ENCODE measurements at regions not wholly inside any gene's neighbourhood (a gene's known extent, or its start where the extent isn't known, plus 50 kb on each side); places are given as distances from the start of the nearest gene placed in this dataset.
"Not testable (repeated sequence)": the region's sequence is repeated elsewhere in the genome, so short reads cannot be mapped to it uniquely, and the experiment has no call there.

DNA sequence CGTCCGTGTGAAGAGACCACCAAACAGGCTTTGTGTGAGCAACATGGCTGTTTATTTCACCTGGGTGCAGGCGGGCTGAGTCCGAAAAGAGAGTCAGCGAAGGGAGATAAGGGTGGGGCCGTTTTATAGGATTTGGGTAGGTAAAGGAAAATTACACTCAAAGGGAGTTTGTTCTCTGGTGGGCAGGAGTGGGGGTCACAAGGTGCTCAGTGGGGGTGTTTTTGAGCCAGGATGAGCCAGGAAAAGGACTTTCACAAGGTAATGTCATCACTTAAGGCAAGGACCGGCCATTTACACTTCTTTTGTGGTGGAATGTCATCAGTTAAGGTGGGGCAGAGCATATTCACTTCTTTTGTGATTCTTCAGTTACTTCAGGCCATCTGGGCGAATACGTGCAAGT is 488.7 kb upstream of the ZP4 start:
- H3K36me3 ChIP-seq (ENCODE audit: control insufficient read depth, insufficient read depth, low read length); DNase-seq (ENCODE audit: low read depth in 4 of 6, low spot score in 6 of 6); H3K9me3 ChIP-seq (ENCODE audit: control insufficient read depth, insufficient read depth, low read length); H3K27ac ChIP-seq (ENCODE audit: low read depth, low read length); H3K4me3 ChIP-seq (ENCODE audit: low read depth, low read length); H3K27me3 ChIP-seq (ENCODE audit: control insufficient read depth, insufficient read depth, low read length); H3K4me1 ChIP-seq (ENCODE audit: control insufficient read depth, insufficient read depth, low read length): not testable (repeated sequence)
- WGBS (ENCODE audit: insufficient coverage): 94% methylated on average over 3 of the region's 9 CpGs

DNA sequence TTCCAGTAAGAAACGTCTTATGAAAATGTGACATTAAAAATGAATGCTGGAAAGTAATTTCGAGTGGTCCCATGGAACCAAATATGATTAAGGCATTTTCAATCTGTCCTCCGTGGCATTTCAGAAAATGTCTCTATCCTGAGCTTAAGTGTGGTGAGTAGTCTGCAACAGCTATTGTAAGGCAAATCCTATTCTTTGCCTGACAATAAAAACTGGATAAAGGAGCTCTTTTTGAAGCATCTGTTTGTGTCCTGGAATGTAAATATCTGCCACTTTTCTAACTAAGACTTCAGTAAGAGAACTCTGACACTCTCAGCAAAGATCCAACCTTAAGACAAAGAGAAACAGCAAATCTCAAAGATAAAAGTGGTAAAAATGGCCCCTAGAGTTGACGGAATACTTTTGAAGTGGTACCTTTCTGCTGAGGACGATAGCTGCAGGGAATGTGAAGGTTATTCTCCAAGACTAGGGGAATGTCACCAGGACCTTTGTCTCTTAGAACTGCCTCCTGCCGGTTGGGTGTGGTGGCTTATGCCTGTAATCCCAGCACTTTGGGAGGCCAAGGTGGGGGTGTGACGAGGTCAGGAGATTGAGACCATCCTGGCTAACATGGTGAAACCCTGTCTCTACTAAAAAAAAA is 486.7 kb upstream of the ZP4 start:
- H3K4me3 ChIP-seq (ENCODE audit: low read depth, low read length): no peak overlapping the region
- no peaks in the 10 kb centered on the region for H3K27me3 ChIP-seq (ENCODE audit: control insufficient read depth, insufficient read depth, low read length)
- H3K9me3 ChIP-seq (ENCODE audit: control insufficient read depth, insufficient read depth, low read length): no peaks in the 10 kb centered on the region
- H3K4me1 ChIP-seq (ENCODE audit: control insufficient read depth, insufficient read depth, low read length): no peaks in the 10 kb centered on the region
- no peak for DNase-seq (ENCODE audit: low read depth in 4 of 6, low spot score in 6 of 6)
- H3K27ac ChIP-seq (ENCODE audit: low read depth, low read length): no peak overlapping the region
- WGBS (ENCODE audit: insufficient coverage): 74% methylated on average over 3 of the region's 7 CpGs
- H3K36me3 ChIP-seq (ENCODE audit: control insufficient read depth, insufficient read depth, low read length): no peaks in the 10 kb centered on the region

DNA sequence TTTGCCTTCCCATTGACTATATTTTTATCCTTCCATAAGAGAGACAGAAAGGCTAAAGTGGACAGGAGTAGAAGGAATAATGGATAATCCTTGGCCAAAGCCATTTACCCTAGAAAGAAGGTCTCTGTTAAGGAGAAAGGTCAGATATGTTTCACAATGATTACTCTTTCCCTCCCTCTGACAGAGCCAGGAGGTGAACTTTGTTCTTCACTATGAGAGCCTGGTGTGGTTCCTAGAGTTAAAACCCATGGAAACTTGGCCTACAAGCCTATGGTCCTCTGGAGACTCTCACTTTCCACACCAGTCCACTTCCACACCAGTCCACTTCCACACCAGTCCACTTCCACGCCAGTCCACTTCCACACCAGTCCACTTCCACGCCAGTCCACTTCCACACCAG is 479.9 kb upstream of the ZP4 start:
- Histone ChIP-seq H3K27me3 (ENCODE audit: control insufficient read depth, insufficient read depth, low read length) (no peaks in the 10 kb centered on the region), H3K4me1 (ENCODE audit: control insufficient read depth, insufficient read depth, low read length) (no peaks in the 10 kb centered on the region), H3K9me3 (ENCODE audit: control insufficient read depth, insufficient read depth, low read length) (no peaks in the 10 kb centered on the region), H3K4me3 (ENCODE audit: low read depth, low read length) (no peak overlapping the region), H3K36me3 (ENCODE audit: control insufficient read depth, insufficient read depth, low read length) (no peaks in the 10 kb centered on the region), H3K27ac (ENCODE audit: low read depth, low read length) (no peak overlapping the region)
- 94% methylated on average over 2 of the region's 2 CpGs for WGBS (ENCODE audit: insufficient coverage)
- DNase-seq (ENCODE audit: low read depth in 4 of 6, low spot score in 6 of 6): no peak

DNA sequence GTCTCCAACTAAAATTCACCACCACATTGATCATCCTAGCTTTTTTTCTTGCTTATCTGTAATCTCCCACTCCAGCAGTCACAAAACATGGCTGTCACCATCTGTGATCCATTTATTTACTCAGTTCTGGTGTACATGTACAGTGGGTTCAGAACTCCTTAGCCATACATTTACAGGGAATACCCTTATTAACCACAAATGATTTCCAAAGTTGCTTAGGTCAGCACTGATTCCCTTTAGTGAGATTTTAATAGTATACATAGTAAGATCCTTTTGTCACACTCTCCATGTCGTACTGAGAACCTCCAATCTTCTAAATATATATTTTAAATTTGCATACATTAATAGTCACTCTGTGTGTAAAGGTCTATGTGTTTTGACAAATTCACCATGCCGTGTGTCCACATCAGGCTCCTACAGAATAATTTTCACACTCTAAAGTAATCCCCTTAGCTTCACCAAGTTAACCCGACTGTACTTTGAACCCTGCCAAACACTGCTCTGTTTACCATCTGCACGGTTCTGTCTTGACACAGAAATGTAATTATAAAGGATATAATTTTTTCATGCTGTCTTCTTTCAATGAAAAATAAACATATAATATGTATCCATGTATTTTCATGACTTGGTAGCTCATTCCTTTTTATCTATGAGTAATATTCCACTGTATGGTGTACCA is 473.6 kb upstream of the ZP4 start:
- Histone ChIP-seq H3K4me1 (ENCODE audit: control insufficient read depth, insufficient read depth, low read length) (no peaks in the 10 kb centered on the region), H3K27me3 (ENCODE audit: control insufficient read depth, insufficient read depth, low read length) (no peaks in the 10 kb centered on the region), H3K36me3 (ENCODE audit: control insufficient read depth, insufficient read depth, low read length) (no peaks in the 10 kb centered on the region), H3K9me3 (ENCODE audit: control insufficient read depth, insufficient read depth, low read length) (no peaks in the 10 kb centered on the region), H3K27ac (ENCODE audit: low read depth, low read length) (no peak overlapping the region), H3K4me3 (ENCODE audit: low read depth, low read length) (no peak overlapping the region)
- no peak for DNase-seq (ENCODE audit: low read depth in 4 of 6, low spot score in 6 of 6)
- no CpG with 5 or more reads among the region's 4 CpGs for WGBS (ENCODE audit: insufficient coverage)

DNA sequence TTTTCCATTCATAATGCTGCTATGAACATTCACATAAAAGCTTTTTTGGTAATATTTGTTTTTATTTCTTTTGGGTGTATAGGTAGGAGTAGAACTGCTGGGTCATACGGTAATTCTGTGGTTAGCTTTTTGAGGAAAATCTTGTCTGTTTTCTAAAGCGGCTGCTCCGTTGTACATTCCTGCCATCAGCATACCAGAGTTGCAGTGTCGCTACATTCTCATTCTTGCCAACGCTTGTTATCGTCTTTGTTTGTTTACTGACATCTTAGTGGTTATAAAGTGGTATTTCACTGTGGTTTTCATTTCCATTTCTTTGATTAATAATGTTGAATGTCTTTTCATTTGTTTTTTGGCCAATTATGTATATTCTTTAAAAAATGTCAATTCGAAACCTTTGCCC is 469.8 kb upstream of the ZP4 start:
- H3K27me3 ChIP-seq (ENCODE audit: control insufficient read depth, insufficient read depth, low read length): no peaks in the 10 kb centered on the region
- no peaks in the 10 kb centered on the region for H3K4me1 ChIP-seq (ENCODE audit: control insufficient read depth, insufficient read depth, low read length)
- H3K27ac ChIP-seq (ENCODE audit: low read depth, low read length): no peak overlapping the region
- DNase-seq (ENCODE audit: low read depth in 4 of 6, low spot score in 6 of 6): no peak
- no peaks in the 10 kb centered on the region for H3K36me3 ChIP-seq (ENCODE audit: control insufficient read depth, insufficient read depth, low read length)
- 100% methylated on average over 1 of the region's 7 CpGs for WGBS (ENCODE audit: insufficient coverage)
- no peak overlapping the region for H3K4me3 ChIP-seq (ENCODE audit: low read depth, low read length)
- H3K9me3 ChIP-seq (ENCODE audit: control insufficient read depth, insufficient read depth, low read length): no peaks in the 10 kb centered on the region

DNA sequence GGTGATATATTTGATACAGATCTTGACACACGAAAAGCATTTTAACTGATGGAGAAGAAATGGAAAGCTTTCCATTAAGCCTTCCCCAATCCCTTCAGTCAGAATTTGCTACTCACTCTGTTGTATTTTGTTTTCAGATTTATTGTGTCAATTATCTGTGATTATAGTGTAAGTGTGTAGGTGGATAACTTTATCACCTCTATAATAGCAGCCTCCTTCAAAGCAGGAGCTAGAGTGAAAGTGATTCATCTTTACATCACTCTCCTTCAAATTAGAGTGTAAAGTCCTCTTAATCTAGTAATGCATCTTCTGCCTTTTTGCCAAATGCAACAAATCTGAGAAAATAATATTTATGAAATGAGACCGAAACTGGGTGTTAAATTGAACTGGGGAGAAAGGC is 459.7 kb upstream of the ZP4 start:
- no peaks in the 10 kb centered on the region for H3K36me3 ChIP-seq (ENCODE audit: control insufficient read depth, insufficient read depth, low read length)
- H3K27me3 ChIP-seq (ENCODE audit: control insufficient read depth, insufficient read depth, low read length): no peaks in the 10 kb centered on the region
- no peak overlapping the region for H3K4me3 ChIP-seq (ENCODE audit: low read depth, low read length)
- no peaks in the 10 kb centered on the region for H3K4me1 ChIP-seq (ENCODE audit: control insufficient read depth, insufficient read depth, low read length)
- DNase-seq (ENCODE audit: low read depth in 4 of 6, low spot score in 6 of 6): no peak
- H3K27ac ChIP-seq (ENCODE audit: low read depth, low read length): no peak overlapping the region
- H3K9me3 ChIP-seq (ENCODE audit: control insufficient read depth, insufficient read depth, low read length): no peaks in the 10 kb centered on the region
- WGBS (ENCODE audit: insufficient coverage): no CpG with 5 or more reads among the region's 2 CpGs

DNA sequence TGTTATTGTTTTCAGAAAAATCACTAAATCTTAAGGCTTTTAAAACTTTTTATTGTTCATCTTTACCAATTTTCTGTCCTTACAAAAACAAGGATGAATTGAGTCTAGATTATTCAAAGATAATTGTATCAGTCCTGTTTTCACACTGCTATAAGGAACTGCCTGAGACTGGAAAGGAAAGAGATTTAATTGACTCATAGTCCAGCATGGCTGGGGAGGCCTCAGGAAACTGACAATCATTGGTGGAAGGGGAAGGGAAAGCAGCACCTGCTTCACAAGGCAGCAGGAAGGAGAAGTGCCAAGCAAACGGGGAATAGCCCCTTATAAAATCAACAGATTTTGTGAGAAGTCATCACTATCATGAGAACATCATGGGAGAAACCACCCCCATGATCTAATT is 455.6 kb upstream of the ZP4 start:
- no peaks in the 10 kb centered on the region for H3K9me3 ChIP-seq (ENCODE audit: control insufficient read depth, insufficient read depth, low read length)
- no peaks in the 10 kb centered on the region for H3K4me1 ChIP-seq (ENCODE audit: control insufficient read depth, insufficient read depth, low read length)
- no peak overlapping the region for H3K27ac ChIP-seq (ENCODE audit: low read depth, low read length)
- no peaks in the 10 kb centered on the region for H3K27me3 ChIP-seq (ENCODE audit: control insufficient read depth, insufficient read depth, low read length)
- H3K36me3 ChIP-seq (ENCODE audit: control insufficient read depth, insufficient read depth, low read length): no peaks in the 10 kb centered on the region
- DNase-seq (ENCODE audit: low read depth in 4 of 6, low spot score in 6 of 6): no peak
- no peak overlapping the region for H3K4me3 ChIP-seq (ENCODE audit: low read depth, low read length)
- WGBS (ENCODE audit: insufficient coverage): no CpG with 5 or more reads among the region's 1 CpG

DNA sequence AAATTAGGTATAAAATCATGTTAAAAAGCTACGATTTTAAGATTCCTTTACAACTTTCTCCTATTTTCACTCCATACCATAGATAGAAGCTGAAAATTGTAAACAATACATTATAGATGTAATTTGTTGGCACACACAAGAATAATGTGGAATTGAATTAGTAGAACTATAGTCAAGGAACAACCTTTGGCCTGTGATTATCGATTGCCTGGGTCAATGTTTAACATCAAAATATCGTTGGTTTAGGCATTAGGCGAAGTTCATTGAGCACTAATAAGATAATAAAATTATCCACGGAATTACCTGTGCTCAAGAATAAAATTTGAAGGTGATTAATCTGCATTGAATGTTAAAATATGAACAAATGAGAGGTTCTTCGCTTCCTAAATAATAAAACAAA is 455.1 kb upstream of the ZP4 start:
- Histone ChIP-seq H3K36me3 (ENCODE audit: control insufficient read depth, insufficient read depth, low read length) (no peaks in the 10 kb centered on the region), H3K27ac (ENCODE audit: low read depth, low read length) (no peak overlapping the region), H3K4me3 (ENCODE audit: low read depth, low read length) (no peak overlapping the region), H3K9me3 (ENCODE audit: control insufficient read depth, insufficient read depth, low read length) (no peaks in the 10 kb centered on the region), H3K4me1 (ENCODE audit: control insufficient read depth, insufficient read depth, low read length) (no peaks in the 10 kb centered on the region), H3K27me3 (ENCODE audit: control insufficient read depth, insufficient read depth, low read length) (no peaks in the 10 kb centered on the region)
- DNase-seq (ENCODE audit: low read depth in 4 of 6, low spot score in 6 of 6): no peak
- WGBS (ENCODE audit: insufficient coverage): 100% methylated on average over 1 of the region's 6 CpGs

DNA sequence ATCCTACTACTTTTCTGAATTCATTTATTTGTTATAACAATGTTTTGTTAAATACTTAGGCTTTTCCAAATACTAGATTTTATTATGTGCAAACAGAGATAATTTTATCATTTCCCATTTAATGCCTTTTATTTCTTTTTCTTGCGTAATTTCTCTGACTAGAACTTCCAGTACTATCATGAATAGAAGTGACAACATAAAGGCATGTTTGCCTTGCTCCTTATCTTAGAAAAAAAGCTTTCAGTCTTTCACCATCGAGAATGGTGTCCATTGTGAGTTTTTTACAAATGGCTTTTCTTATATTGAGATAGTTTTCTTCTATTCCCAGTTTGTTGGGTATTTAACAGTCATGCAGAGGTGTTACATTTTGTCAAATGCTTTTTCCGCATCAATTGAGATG is 453.1 kb upstream of the ZP4 start:
- no peaks in the 10 kb centered on the region for H3K9me3 ChIP-seq (ENCODE audit: control insufficient read depth, insufficient read depth, low read length)
- no peaks in the 10 kb centered on the region for H3K27me3 ChIP-seq (ENCODE audit: control insufficient read depth, insufficient read depth, low read length)
- H3K4me1 ChIP-seq (ENCODE audit: control insufficient read depth, insufficient read depth, low read length): no peaks in the 10 kb centered on the region
- H3K36me3 ChIP-seq (ENCODE audit: control insufficient read depth, insufficient read depth, low read length): no peaks in the 10 kb centered on the region
- DNase-seq (ENCODE audit: low read depth in 4 of 6, low spot score in 6 of 6): no peak
- no CpG with 5 or more reads among the region's 3 CpGs for WGBS (ENCODE audit: insufficient coverage)
- H3K4me3 ChIP-seq (ENCODE audit: low read depth, low read length): no peak overlapping the region
- no peak overlapping the region for H3K27ac ChIP-seq (ENCODE audit: low read depth, low read length)

DNA sequence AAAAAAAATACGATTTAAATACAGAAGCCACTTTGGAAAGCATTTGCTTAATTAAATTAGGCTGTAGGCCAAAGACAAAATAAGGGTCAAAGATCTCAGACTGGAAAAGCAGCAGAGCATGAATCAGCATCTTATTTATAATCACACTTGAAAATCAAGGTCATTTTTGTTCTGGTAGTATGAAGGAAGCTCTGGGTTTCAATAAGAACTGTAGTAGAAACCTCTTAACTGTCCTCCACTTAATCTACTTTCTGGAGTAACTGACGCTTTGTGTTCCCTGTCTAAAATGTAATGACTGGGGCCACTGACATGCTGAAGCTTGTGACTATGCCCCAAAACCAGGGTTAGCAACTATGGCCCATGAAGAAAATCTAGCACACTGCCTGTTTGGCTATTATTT is 450.7 kb upstream of the ZP4 start:
- WGBS (ENCODE audit: insufficient coverage): 100% methylated on average over 1 of the region's 2 CpGs

More for the DNA sequence above, 450.7 kb upstream of the ZP4 start:
- no peaks in the 10 kb centered on the region for H3K27me3 ChIP-seq (ENCODE audit: control insufficient read depth, insufficient read depth, low read length)
- no peak for DNase-seq (ENCODE audit: low read depth in 4 of 6, low spot score in 6 of 6)
- no peaks in the 10 kb centered on the region for H3K4me1 ChIP-seq (ENCODE audit: control insufficient read depth, insufficient read depth, low read length)
- no peaks in the 10 kb centered on the region for H3K9me3 ChIP-seq (ENCODE audit: control insufficient read depth, insufficient read depth, low read length)
- no peak overlapping the region for H3K27ac ChIP-seq (ENCODE audit: low read depth, low read length)
- H3K36me3 ChIP-seq (ENCODE audit: control insufficient read depth, insufficient read depth, low read length): no peaks in the 10 kb centered on the region
- H3K4me3 ChIP-seq (ENCODE audit: low read depth, low read length): no peak overlapping the region
